Adrenal gland (tissue), 5 donors: ENCODE measurements at regions not wholly inside any gene's neighbourhood (a gene's known extent, or its start where the extent isn't known, plus 50 kb on each side); places are given as distances from the start of the nearest gene placed in this dataset.
"Not testable (repeated sequence)": the region's sequence is repeated elsewhere in the genome, so short reads cannot be mapped to it uniquely, and the experiment has no call there.

ENCODE experiments used
- POLR2A ChIP-seq, 2 donors: fragments of 450-650 bp; IDR thresholded peaks; one replicate each; pipeline ENCODE4 v1.6.1; 2017; ENCODE audit warnings: antibody characterized with exemption in 2 of 2, mild to moderate bottlenecking in 2 of 2, moderate library complexity in 1 of 2
- TF ChIP-seq, protein P1 (sequence below), 6 experiments: fragments of 450-650 bp in 4 of 6; fragments of 200-600 bp in 2 of 6; sonication (generic) in 1 of 6; IDR thresholded peaks; 1 replicate in 5 of 6; 2 replicates in 1 of 6; pipeline versions ENCODE4 v1.5.1 to v1.8.0; 2016 to 2021; ENCODE audit warnings: antibody characterized with exemption in 6 of 6, mild to moderate bottlenecking in 2 of 6, moderate library complexity in 1 of 6
- donor health status: DM: no; HTN: no; CAD: no.

DNA sequence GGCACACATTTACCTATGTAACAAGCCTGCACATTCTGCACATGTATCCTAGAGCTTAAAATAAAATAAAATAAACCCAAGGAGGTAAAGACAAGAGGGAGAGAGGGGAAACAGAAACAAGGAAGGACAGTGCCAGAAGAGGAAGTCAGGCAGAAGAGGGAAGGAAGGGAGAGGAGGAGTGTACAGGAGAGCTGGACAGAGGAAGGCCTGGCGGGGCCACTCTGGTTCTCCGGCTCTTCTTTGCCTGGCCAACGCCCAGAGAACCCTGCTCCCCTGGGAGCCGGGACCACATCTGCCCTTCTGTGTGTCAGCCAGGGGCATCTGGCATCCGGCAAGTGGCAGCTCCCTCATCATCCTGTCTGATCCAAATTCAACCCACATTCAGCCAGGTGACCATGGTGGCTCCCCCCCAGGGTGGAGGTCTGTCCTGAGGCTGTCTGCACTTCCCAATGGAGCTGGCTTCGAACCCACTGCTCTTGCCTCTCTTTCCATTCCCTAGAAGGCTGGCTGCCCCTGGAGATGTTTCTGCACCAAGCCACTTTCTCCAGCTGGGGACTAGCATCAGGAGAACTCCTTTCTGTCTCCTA, 55.5 kb upstream of the RABL2A start:
- TF ChIP-seq, protein P1, sequence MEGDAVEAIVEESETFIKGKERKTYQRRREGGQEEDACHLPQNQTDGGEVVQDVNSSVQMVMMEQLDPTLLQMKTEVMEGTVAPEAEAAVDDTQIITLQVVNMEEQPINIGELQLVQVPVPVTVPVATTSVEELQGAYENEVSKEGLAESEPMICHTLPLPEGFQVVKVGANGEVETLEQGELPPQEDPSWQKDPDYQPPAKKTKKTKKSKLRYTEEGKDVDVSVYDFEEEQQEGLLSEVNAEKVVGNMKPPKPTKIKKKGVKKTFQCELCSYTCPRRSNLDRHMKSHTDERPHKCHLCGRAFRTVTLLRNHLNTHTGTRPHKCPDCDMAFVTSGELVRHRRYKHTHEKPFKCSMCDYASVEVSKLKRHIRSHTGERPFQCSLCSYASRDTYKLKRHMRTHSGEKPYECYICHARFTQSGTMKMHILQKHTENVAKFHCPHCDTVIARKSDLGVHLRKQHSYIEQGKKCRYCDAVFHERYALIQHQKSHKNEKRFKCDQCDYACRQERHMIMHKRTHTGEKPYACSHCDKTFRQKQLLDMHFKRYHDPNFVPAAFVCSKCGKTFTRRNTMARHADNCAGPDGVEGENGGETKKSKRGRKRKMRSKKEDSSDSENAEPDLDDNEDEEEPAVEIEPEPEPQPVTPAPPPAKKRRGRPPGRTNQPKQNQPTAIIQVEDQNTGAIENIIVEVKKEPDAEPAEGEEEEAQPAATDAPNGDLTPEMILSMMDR (IDR thresholded peaks at IDR 0.05) = not testable (repeated sequence)
- TF ChIP-seq POLR2A (IDR thresholded peaks at IDR 0.05) = not testable (repeated sequence)
